ENCODE measurements at regions not wholly inside any gene's neighbourhood (a gene's known extent, or its start where the extent isn't known, plus 50 kb on each side); places are given as distances from the start of the nearest gene placed in this dataset.

DNA sequence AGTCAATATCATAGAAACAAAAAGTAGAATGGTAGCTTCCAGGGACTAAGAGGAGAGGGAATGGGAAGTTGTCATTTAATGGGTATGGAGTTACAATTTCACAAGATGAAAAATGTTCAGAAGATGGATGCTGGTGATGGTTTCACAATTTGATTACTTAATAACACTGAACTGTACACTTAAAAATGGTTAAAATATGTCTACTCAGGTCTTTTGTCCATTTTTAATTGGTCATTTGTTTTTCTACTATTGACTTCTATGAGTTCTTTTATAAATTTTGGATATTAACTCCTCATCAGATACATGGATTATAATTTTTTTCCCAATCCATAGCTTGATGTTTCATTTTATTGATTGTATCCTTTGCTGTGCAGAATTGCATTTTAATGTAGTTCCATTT, 275.5 kb downstream of the AKAIN1 start:
- TF ChIP-seq, protein P1, sequence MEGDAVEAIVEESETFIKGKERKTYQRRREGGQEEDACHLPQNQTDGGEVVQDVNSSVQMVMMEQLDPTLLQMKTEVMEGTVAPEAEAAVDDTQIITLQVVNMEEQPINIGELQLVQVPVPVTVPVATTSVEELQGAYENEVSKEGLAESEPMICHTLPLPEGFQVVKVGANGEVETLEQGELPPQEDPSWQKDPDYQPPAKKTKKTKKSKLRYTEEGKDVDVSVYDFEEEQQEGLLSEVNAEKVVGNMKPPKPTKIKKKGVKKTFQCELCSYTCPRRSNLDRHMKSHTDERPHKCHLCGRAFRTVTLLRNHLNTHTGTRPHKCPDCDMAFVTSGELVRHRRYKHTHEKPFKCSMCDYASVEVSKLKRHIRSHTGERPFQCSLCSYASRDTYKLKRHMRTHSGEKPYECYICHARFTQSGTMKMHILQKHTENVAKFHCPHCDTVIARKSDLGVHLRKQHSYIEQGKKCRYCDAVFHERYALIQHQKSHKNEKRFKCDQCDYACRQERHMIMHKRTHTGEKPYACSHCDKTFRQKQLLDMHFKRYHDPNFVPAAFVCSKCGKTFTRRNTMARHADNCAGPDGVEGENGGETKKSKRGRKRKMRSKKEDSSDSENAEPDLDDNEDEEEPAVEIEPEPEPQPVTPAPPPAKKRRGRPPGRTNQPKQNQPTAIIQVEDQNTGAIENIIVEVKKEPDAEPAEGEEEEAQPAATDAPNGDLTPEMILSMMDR (conservative IDR thresholded peaks at IDR 0.05; ENCODE audit: low read length) = no peak
- TF ChIP-seq EZH2phosphoT487 (IDR thresholded peaks at IDR 0.05; ENCODE audit: borderline replicate concordance) = no peak
